ENCODE measurements at regions not wholly inside any gene's neighbourhood (a gene's known extent, or its start where the extent isn't known, plus 50 kb on each side); places are given as distances from the start of the nearest gene placed in this dataset.
"Not testable (repeated sequence)": the region's sequence is repeated elsewhere in the genome, so short reads cannot be mapped to it uniquely, and the experiment has no call there.

DNA sequence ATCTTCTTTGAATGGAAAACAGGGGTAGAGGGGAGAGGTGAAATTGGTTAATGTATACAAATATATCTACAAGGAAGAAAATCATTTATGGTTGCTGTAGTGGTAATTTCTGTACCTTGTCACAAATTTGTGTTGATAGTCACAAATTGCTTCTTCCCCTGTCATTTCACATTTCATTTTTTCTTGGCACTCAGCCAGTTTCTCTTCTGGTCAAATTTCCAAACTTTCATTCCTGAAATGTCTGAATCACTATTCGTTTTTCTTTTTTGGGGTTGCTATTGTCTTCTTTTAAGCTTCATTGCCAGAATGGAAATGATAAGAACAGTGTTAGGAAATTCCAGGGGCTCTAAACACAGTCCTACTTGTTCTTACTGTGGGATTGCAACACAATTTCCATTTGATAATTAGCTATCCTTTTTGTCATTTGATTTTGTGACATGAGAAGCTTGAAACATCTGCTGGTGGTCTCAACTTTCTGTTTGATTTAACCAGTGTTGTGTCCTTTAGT lies 136.0 kb upstream of the GCFC2 start:
- H3F3A ChIP-seq (ENCODE audit: control insufficient read depth, insufficient read depth), result no peaks in the 10 kb centered on the region
- no peaks in the 10 kb centered on the region for H3K9me3 ChIP-seq (ENCODE audit: control insufficient read depth, insufficient read depth, low read length)
- H3K4me2 ChIP-seq (ENCODE audit: low read length), result no peak overlapping the region
- no peaks in the 10 kb centered on the region for H3K4me1 ChIP-seq (ENCODE audit: control insufficient read depth, low read length)
- no peak overlapping the region for H3K27ac ChIP-seq (ENCODE audit: low read depth, low read length)
- H3K9me2 ChIP-seq (replicated peaks; ENCODE audit: control insufficient read depth, low read length), result no peaks in the 10 kb centered on the region
- H3K27me3 ChIP-seq (ENCODE audit: control insufficient read depth, low read length), result no peaks in the 10 kb centered on the region
- no peaks in the 10 kb centered on the region for H3K36me3 ChIP-seq (ENCODE audit: control insufficient read depth, low read length)
- H3K79me2 ChIP-seq (ENCODE audit: control insufficient read depth, low read length), result no peaks in the 10 kb centered on the region
- H3K4me3 ChIP-seq (ENCODE audit: low read length), result no peak overlapping the region
- no peak for TF ChIP-seq EZH2phosphoT487 (IDR thresholded peaks at IDR 0.05; ENCODE audit: borderline replicate concordance, low read length)
- TF ChIP-seq, protein P1, sequence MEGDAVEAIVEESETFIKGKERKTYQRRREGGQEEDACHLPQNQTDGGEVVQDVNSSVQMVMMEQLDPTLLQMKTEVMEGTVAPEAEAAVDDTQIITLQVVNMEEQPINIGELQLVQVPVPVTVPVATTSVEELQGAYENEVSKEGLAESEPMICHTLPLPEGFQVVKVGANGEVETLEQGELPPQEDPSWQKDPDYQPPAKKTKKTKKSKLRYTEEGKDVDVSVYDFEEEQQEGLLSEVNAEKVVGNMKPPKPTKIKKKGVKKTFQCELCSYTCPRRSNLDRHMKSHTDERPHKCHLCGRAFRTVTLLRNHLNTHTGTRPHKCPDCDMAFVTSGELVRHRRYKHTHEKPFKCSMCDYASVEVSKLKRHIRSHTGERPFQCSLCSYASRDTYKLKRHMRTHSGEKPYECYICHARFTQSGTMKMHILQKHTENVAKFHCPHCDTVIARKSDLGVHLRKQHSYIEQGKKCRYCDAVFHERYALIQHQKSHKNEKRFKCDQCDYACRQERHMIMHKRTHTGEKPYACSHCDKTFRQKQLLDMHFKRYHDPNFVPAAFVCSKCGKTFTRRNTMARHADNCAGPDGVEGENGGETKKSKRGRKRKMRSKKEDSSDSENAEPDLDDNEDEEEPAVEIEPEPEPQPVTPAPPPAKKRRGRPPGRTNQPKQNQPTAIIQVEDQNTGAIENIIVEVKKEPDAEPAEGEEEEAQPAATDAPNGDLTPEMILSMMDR (IDR thresholded peaks at IDR 0.05; ENCODE audit: low read depth, low read length, poor library complexity, severe bottlenecking), result no peak
- H4K20me1 ChIP-seq (ENCODE audit: control insufficient read depth, insufficient read depth, low read depth, low read length), result no peaks in the 10 kb centered on the region

DNA sequence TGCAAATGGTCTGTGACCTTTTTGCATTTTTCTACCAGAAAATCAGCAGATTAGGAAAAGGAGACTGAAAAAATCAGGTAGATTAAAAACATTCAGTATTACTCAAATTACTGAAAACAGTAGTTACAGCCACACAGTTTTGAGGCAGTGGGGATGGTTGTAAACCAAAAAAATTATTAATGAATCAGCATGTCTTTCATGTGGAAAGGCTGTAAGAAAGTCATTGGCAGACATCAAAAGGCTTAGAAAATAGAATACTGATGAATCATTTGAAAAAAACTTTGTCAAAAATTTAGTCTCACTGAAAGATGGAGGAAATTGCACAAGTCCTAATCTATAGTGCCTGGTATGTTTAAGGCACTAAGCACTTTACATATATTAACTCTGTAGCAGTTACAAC lies 133.9 kb upstream of the GCFC2 start:
- Histone ChIP-seq H3K9me2 (replicated peaks; ENCODE audit: control insufficient read depth, low read length) (no peaks in the 10 kb centered on the region), H3K4me2 (ENCODE audit: low read length) (no peak overlapping the region), H3K4me3 (ENCODE audit: low read length) (no peak overlapping the region), H3K4me1 (ENCODE audit: control insufficient read depth, low read length) (no peaks in the 10 kb centered on the region), H4K20me1 (ENCODE audit: control insufficient read depth, insufficient read depth, low read depth, low read length) (no peaks in the 10 kb centered on the region), H3K79me2 (ENCODE audit: control insufficient read depth, low read length) (no peaks in the 10 kb centered on the region), H3F3A (ENCODE audit: control insufficient read depth, insufficient read depth) (no peaks in the 10 kb centered on the region), H3K36me3 (ENCODE audit: control insufficient read depth, low read length) (no peaks in the 10 kb centered on the region), H3K9me3 (ENCODE audit: control insufficient read depth, insufficient read depth, low read length) (no peaks in the 10 kb centered on the region), H3K27me3 (ENCODE audit: control insufficient read depth, low read length) (no peaks in the 10 kb centered on the region), H3K27ac (ENCODE audit: low read depth, low read length) (no peak overlapping the region)
- TF ChIP-seq, protein P1 (IDR thresholded peaks at IDR 0.05; ENCODE audit: low read depth, low read length, poor library complexity, severe bottlenecking), result no peak

GRCh38 chr2:75834588-75834987 lies 123.9 kb upstream of the GCFC2 start:
- not testable (repeated sequence) for H3K9me3 ChIP-seq (ENCODE audit: control insufficient read depth, insufficient read depth, low read length); H3K79me2 ChIP-seq (ENCODE audit: control insufficient read depth, low read length); H4K20me1 ChIP-seq (ENCODE audit: control insufficient read depth, insufficient read depth, low read depth, low read length); H3K4me3 ChIP-seq (ENCODE audit: low read length); H3K4me2 ChIP-seq (ENCODE audit: low read length); H3K27me3 ChIP-seq (ENCODE audit: control insufficient read depth, low read length); H3K36me3 ChIP-seq (ENCODE audit: control insufficient read depth, low read length); H3K27ac ChIP-seq (ENCODE audit: low read depth, low read length); H3K9me2 ChIP-seq (replicated peaks; ENCODE audit: control insufficient read depth, low read length); H3K4me1 ChIP-seq (ENCODE audit: control insufficient read depth, low read length); H3F3A ChIP-seq (ENCODE audit: control insufficient read depth, insufficient read depth)

GRCh38 chr2:75833386-75833785 lies 122.7 kb upstream of the GCFC2 start:
- Histone ChIP-seq H3K36me3 (ENCODE audit: control insufficient read depth, low read length) (no peaks in the 10 kb centered on the region), H3K4me1 (ENCODE audit: control insufficient read depth, low read length) (no peaks in the 10 kb centered on the region), H3K9me3 (ENCODE audit: control insufficient read depth, insufficient read depth, low read length) (no peaks in the 10 kb centered on the region), H3K4me3 (ENCODE audit: low read length) (no peak overlapping the region), H3K27me3 (ENCODE audit: control insufficient read depth, low read length) (no peaks in the 10 kb centered on the region), H3K4me2 (ENCODE audit: low read length) (no peak overlapping the region), H3K27ac (ENCODE audit: low read depth, low read length) (no peak overlapping the region), H3K9me2 (replicated peaks; ENCODE audit: control insufficient read depth, low read length) (no peaks in the 10 kb centered on the region), H3K79me2 (ENCODE audit: control insufficient read depth, low read length) (no peaks in the 10 kb centered on the region), H4K20me1 (ENCODE audit: control insufficient read depth, insufficient read depth, low read depth, low read length) (no peaks in the 10 kb centered on the region), H3F3A (ENCODE audit: control insufficient read depth, insufficient read depth) (no peaks in the 10 kb centered on the region)
- TF ChIP-seq, protein P1 (IDR thresholded peaks at IDR 0.05; ENCODE audit: low read depth, low read length, poor library complexity, severe bottlenecking), result no peak
- no peak for TF ChIP-seq EZH2phosphoT487 (IDR thresholded peaks at IDR 0.05; ENCODE audit: borderline replicate concordance, low read length)
